Neural progenitor cell (in vitro differentiated cells): ENCODE measurements at regions not wholly inside any gene's neighbourhood (a gene's known extent, or its start where the extent isn't known, plus 50 kb on each side); places are given as distances from the start of the nearest gene placed in this dataset.

ENCODE experiments used
- DNase-seq: peaks from one replicate; pipeline ENCODE4 v3.0.0-alpha.2; 2016; ENCODE audit warnings: low spot score
- H2AFZ ChIP-seq: fragments of 200-600 bp; sonication (generic); replicated peaks from 2 replicates; pipeline ENCODE4 v1.6.1; 2016; ENCODE audit warnings: antibody characterized with exemption
- H3F3A ChIP-seq: fragments of 200-600 bp; sonication (generic); 2 replicates; pipeline ENCODE4 v1.6.1; 2016; ENCODE audit warnings: antibody characterized with exemption, low read depth
- H3K27ac ChIP-seq: fragments of 200-600 bp; sonication (generic); 2 replicates; pipeline ENCODE4 v1.5.1; 2016; ENCODE audit warnings: mild to moderate bottlenecking
- H3K27me3 ChIP-seq: fragments of 200-600 bp; sonication (generic); 2 replicates; pipeline ENCODE4 v1.6.1; 2016; ENCODE audit warnings: mild to moderate bottlenecking, moderate library complexity
- H3K36me3 ChIP-seq: fragments of 200-600 bp; sonication (generic); 2 replicates; pipeline ENCODE4 v1.5.1; 2016
- H3K4me1 ChIP-seq: fragments of 200-600 bp; sonication (generic); 2 replicates; pipeline ENCODE4 v1.6.1; 2016; ENCODE audit warnings: mixed run types
- H3K4me2 ChIP-seq: fragments of 200-600 bp; sonication (generic); 2 replicates; pipeline ENCODE4 v1.6.1; 2016
- H3K4me3 ChIP-seq: fragments of 200-600 bp; sonication (generic); 2 replicates; pipeline ENCODE4 v1.5.1; 2016
- H3K79me2 ChIP-seq: fragments of 200-600 bp; sonication (generic); 2 replicates; pipeline ENCODE4 v1.6.1; 2016; ENCODE audit warnings: low read depth
- H3K9ac ChIP-seq: fragments of 200-600 bp; sonication (generic); 2 replicates; pipeline ENCODE4 v1.6.1; 2016
- H3K9me3 ChIP-seq: fragments of 200-600 bp; sonication (generic); 2 replicates; pipeline ENCODE4 v1.5.1; 2016; ENCODE audit warnings: low read depth
- H4K20me1 ChIP-seq: fragments of 200-600 bp; sonication (generic); 2 replicates; pipeline ENCODE4 v1.6.1; 2016; ENCODE audit warnings: low read depth
- H3K27ac Mint-ChIP-seq: 3 replicates; pipeline ENCODE4 v1.8.0; 2021; ENCODE audit warnings: mixed read lengths
- H3K27me3 Mint-ChIP-seq: 2 replicates; pipeline ENCODE4 v1.8.0; 2022; ENCODE audit warnings: low read depth, mild to moderate bottlenecking, inconsistent platforms, moderate library complexity, mixed read lengths; ENCODE audit not compliant: insufficient read depth
- H3K36me3 Mint-ChIP-seq: 3 replicates; pipeline ENCODE4 v1.8.0; 2021; ENCODE audit warnings: mixed read lengths
- H3K4me1 Mint-ChIP-seq: 3 replicates; pipeline ENCODE4 v1.8.0; 2021; ENCODE audit warnings: mixed read lengths
- H3K4me3 Mint-ChIP-seq: 3 replicates; pipeline ENCODE4 v1.8.0; 2021; ENCODE audit warnings: mild to moderate bottlenecking, moderate library complexity, mixed read lengths
- H3K9me3 Mint-ChIP-seq: 3 replicates; pipeline ENCODE4 v1.8.0; 2020; ENCODE audit warnings: mixed read lengths
- CTCF ChIP-seq: fragments of 200-600 bp; sonication (generic); IDR thresholded peaks from 2 replicates; pipeline ENCODE4 v1.5.1; 2017; ENCODE audit warnings: antibody characterized with exemption, mild to moderate bottlenecking
- EZH2 ChIP-seq: fragments of 200-600 bp; sonication (generic); IDR thresholded peaks from 2 replicates; pipeline ENCODE4 v1.6.1; 2017; ENCODE audit warnings: antibody characterized with exemption, mild to moderate bottlenecking, moderate library complexity
- EZH2phosphoT487 ChIP-seq: fragments of 200-600 bp; sonication (generic); IDR thresholded peaks from 2 replicates; pipeline ENCODE4 v1.6.1; 2017; ENCODE audit warnings: antibody characterized with exemption

GRCh38 chr6:4565301-4566250 is 210.6 kb upstream of the CDYL start:
- no peak overlapping the region for H3K27ac ChIP-seq
- peaks cover 4% of the 10 kb centered on the region for H3F3A ChIP-seq
- Mint-ChIP-seq H3K4me3 (no peak overlapping the region), H3K27me3 (no peaks in the 10 kb centered on the region), H3K36me3 (no peaks in the 10 kb centered on the region), H3K9me3 (peaks cover 8% of the 10 kb centered on the region), H3K27ac (no peak overlapping the region), H3K4me1 (peaks cover 2% of the 10 kb centered on the region)
- TF ChIP-seq EZH2phosphoT487 (no peak), EZH2 (no peak), CTCF (no peak)
- no peaks in the 10 kb centered on the region for H4K20me1 ChIP-seq
- peaks cover 2% of the 10 kb centered on the region for H3K9me3 ChIP-seq
- DNase-seq = no peak
- H3K4me3 ChIP-seq = no peak overlapping the region
- H3K79me2 ChIP-seq = no peaks in the 10 kb centered on the region
- H3K9ac ChIP-seq = no peak overlapping the region
- H3K4me1 ChIP-seq = peaks cover 14% of the 10 kb centered on the region
- H3K4me2 ChIP-seq = no peak overlapping the region
- H2AFZ ChIP-seq = no peak overlapping the region
- no peaks in the 10 kb centered on the region for H3K27me3 ChIP-seq
- no peaks in the 10 kb centered on the region for H3K36me3 ChIP-seq

GRCh38 chr6:4564801-4565271 is 211.4 kb upstream of the CDYL start:
- Histone ChIP-seq H3K4me2 (no peak overlapping the region), H3K36me3 (no peaks in the 10 kb centered on the region), H3K9ac (no peak overlapping the region), H3K27ac (no peak overlapping the region), H3K4me1 (peaks cover 14% of the 10 kb centered on the region), H4K20me1 (no peaks in the 10 kb centered on the region), H3K9me3 (no peaks in the 10 kb centered on the region), H3F3A (peaks cover 4% of the 10 kb centered on the region), H2AFZ (no peak overlapping the region), H3K27me3 (no peaks in the 10 kb centered on the region), H3K79me2 (no peaks in the 10 kb centered on the region), H3K4me3 (no peak overlapping the region)
- no peak for DNase-seq
- Mint-ChIP-seq H3K9me3 (peaks cover 3% of the 10 kb centered on the region), H3K36me3 (no peaks in the 10 kb centered on the region), H3K4me3 (no peak overlapping the region), H3K27ac (no peak overlapping the region), H3K27me3 (no peaks in the 10 kb centered on the region), H3K4me1 (peaks cover 2% of the 10 kb centered on the region)
- TF ChIP-seq EZH2 = no peak
- no peak for TF ChIP-seq CTCF
- no peak for TF ChIP-seq EZH2phosphoT487

- Mint-ChIP-seq H3K36me3 (no peaks in the 10 kb centered on the region), H3K4me3 (no peak overlapping the region), H3K27ac (no peak overlapping the region), H3K9me3 (no peaks in the 10 kb centered on the region), H3K27me3 (peaks cover 2% of the 10 kb centered on the region), H3K4me1 (peaks cover 2% of the 10 kb centered on the region)
- H2AFZ ChIP-seq = no peak overlapping the region
- no peak for DNase-seq
- H3K27me3 ChIP-seq = no peaks in the 10 kb centered on the region
- no peak for TF ChIP-seq EZH2
- TF ChIP-seq CTCF = no peak
- TF ChIP-seq EZH2phosphoT487 = no peak
- H3K27ac ChIP-seq = no peak overlapping the region
- H3K79me2 ChIP-seq = no peaks in the 10 kb centered on the region
- H3K4me2 ChIP-seq = no peak overlapping the region
- H3K36me3 ChIP-seq = no peaks in the 10 kb centered on the region
- H3K9ac ChIP-seq = no peak overlapping the region
- H3K4me1 ChIP-seq = peaks cover 14% of the 10 kb centered on the region
- H4K20me1 ChIP-seq = no peaks in the 10 kb centered on the region
- peaks cover 4% of the 10 kb centered on the region for H3F3A ChIP-seq
- no peaks in the 10 kb centered on the region for H3K9me3 ChIP-seq
- H3K4me3 ChIP-seq = no peak overlapping the region
Measured at GRCh38 chr6:4563877-4564276, 212.3 kb upstream of the CDYL start.
